ENCODE measurements at regions not wholly inside any gene's neighbourhood (a gene's known extent, or its start where the extent isn't known, plus 50 kb on each side); places are given as distances from the start of the nearest gene placed in this dataset.

GRCh38 chr16:87098976-87099720 is 218.0 kb downstream of the C16orf95 start:
- H3K27me3 ChIP-seq (ENCODE audit: control insufficient read depth, insufficient read depth, low read length): no peaks in the 10 kb centered on the region
- no peak for DNase-seq (ENCODE audit: low read depth)

GRCh38 chr16:87100306-87101058 is 216.7 kb downstream of the C16orf95 start:
- Histone ChIP-seq H3K27me3 (ENCODE audit: control insufficient read depth, insufficient read depth, low read length) (no peaks in the 10 kb centered on the region), H3K36me3 (ENCODE audit: control insufficient read depth, insufficient read depth, low read length) (no peaks in the 10 kb centered on the region), H3K4me3 (ENCODE audit: low read depth, low read length) (no peak overlapping the region)
- FAIRE-seq (no peak), DNase-seq (ENCODE audit: low read depth) (no peak)
- TF ChIP-seq CTCF (IDR thresholded peaks at IDR 0.05; ENCODE audit: insufficient read depth, low read length, severe bottlenecking): no peak

More at GRCh38 chr16:87098976-87099720, 218.0 kb downstream of the C16orf95 start:
- H3K4me3 ChIP-seq (ENCODE audit: low read depth, low read length): no peak overlapping the region
- no peak for FAIRE-seq
- no peak for TF ChIP-seq CTCF (IDR thresholded peaks at IDR 0.05; ENCODE audit: insufficient read depth, low read length, severe bottlenecking)
- no peaks in the 10 kb centered on the region for H3K36me3 ChIP-seq (ENCODE audit: control insufficient read depth, insufficient read depth, low read length)

- FAIRE-seq (no peak), DNase-seq (ENCODE audit: low read depth) (no peak)
- H3K36me3 ChIP-seq (ENCODE audit: control insufficient read depth, insufficient read depth, low read length): no peaks in the 10 kb centered on the region
- no peak for TF ChIP-seq CTCF (IDR thresholded peaks at IDR 0.05; ENCODE audit: insufficient read depth, low read length, severe bottlenecking)
- no peak overlapping the region for H3K4me3 ChIP-seq (ENCODE audit: low read depth, low read length)
- H3K27me3 ChIP-seq (ENCODE audit: control insufficient read depth, insufficient read depth, low read length): no peaks in the 10 kb centered on the region
These were observed 215.3 kb downstream of the C16orf95 start for GRCh38 chr16:87101903-87102302.

- FAIRE-seq: no peak
These were observed 210.0 kb downstream of the C16orf95 start for GRCh38 chr16:87107201-87107600.

GRCh38 chr16:87108278-87108677 is 208.9 kb downstream of the C16orf95 start:
- DNase-seq (ENCODE audit: low read depth) (no peak), FAIRE-seq (no peak)
- no peak for TF ChIP-seq CTCF (IDR thresholded peaks at IDR 0.05; ENCODE audit: insufficient read depth, low read length, severe bottlenecking)
- H3K36me3 ChIP-seq (ENCODE audit: control insufficient read depth, insufficient read depth, low read length): no peaks in the 10 kb centered on the region
- no peak overlapping the region for H3K4me3 ChIP-seq (ENCODE audit: low read depth, low read length)
- no peaks in the 10 kb centered on the region for H3K27me3 ChIP-seq (ENCODE audit: control insufficient read depth, insufficient read depth, low read length)

More at GRCh38 chr16:87107201-87107600, 210.0 kb downstream of the C16orf95 start:
- no peak for TF ChIP-seq CTCF (IDR thresholded peaks at IDR 0.05; ENCODE audit: insufficient read depth, low read length, severe bottlenecking)
- no peak overlapping the region for H3K4me3 ChIP-seq (ENCODE audit: low read depth, low read length)
- H3K36me3 ChIP-seq (ENCODE audit: control insufficient read depth, insufficient read depth, low read length): no peaks in the 10 kb centered on the region
- no peaks in the 10 kb centered on the region for H3K27me3 ChIP-seq (ENCODE audit: control insufficient read depth, insufficient read depth, low read length)
- DNase-seq (ENCODE audit: low read depth): no peak

Data from bronchial epithelial cell (primary cell).